ENCODE measurements at regions not wholly inside any gene's neighbourhood (a gene's known extent, or its start where the extent isn't known, plus 50 kb on each side); places are given as distances from the start of the nearest gene placed in this dataset.
"Not testable (repeated sequence)": the region's sequence is repeated elsewhere in the genome, so short reads cannot be mapped to it uniquely, and the experiment has no call there.

GRCh38 chr1:199448646-199449045 is 578.9 kb upstream of the NR5A2 start:
- no peak for DNase-seq (ENCODE audit: low read depth in 2 of 2)

- no peak for DNase-seq (ENCODE audit: low read depth in 2 of 2)
These were observed 578.3 kb upstream of the NR5A2 start for GRCh38 chr1:199449221-199449620.

- DNase-seq (ENCODE audit: low read depth in 2 of 2): no peak
These were observed 577.8 kb upstream of the NR5A2 start for GRCh38 chr1:199449681-199450080.

GRCh38 chr1:199452627-199453026 is 574.9 kb upstream of the NR5A2 start:
- no peak for DNase-seq (ENCODE audit: low read depth in 2 of 2)

GRCh38 chr1:199453723-199454122 is 573.8 kb upstream of the NR5A2 start:
- no peak for DNase-seq (ENCODE audit: low read depth in 2 of 2)

GRCh38 chr1:199460933-199461332 is 566.6 kb upstream of the NR5A2 start:
- no peak for DNase-seq (ENCODE audit: low read depth in 2 of 2)

GRCh38 chr1:199463521-199464127 is 563.9 kb upstream of the NR5A2 start:
- no peak for DNase-seq (ENCODE audit: low read depth in 2 of 2)

- no peak for DNase-seq (ENCODE audit: low read depth in 2 of 2)
These were observed 560.5 kb upstream of the NR5A2 start for GRCh38 chr1:199466961-199467360.

- DNase-seq (ENCODE audit: low read depth in 2 of 2): no peak
These were observed 555.5 kb upstream of the NR5A2 start for GRCh38 chr1:199472018-199472417.

GRCh38 chr1:199472978-199473377 is 554.5 kb upstream of the NR5A2 start:
- DNase-seq (ENCODE audit: low read depth in 2 of 2): no peak

GRCh38 chr1:199474738-199475137 is 552.8 kb upstream of the NR5A2 start:
- DNase-seq (ENCODE audit: low read depth in 2 of 2): no peak

GRCh38 chr1:199482426-199482825 is 545.1 kb upstream of the NR5A2 start:
- DNase-seq (ENCODE audit: low read depth in 2 of 2): no peak

- DNase-seq (ENCODE audit: low read depth in 2 of 2): no peak
These were observed 537.9 kb upstream of the NR5A2 start for GRCh38 chr1:199489594-199489993.

- DNase-seq (ENCODE audit: low read depth in 2 of 2): no peak
These were observed 536.6 kb upstream of the NR5A2 start for GRCh38 chr1:199490769-199491527.

- DNase-seq (ENCODE audit: low read depth in 2 of 2): no peak
These were observed 532.1 kb upstream of the NR5A2 start for GRCh38 chr1:199495432-199495831.

- DNase-seq (ENCODE audit: low read depth in 2 of 2): not testable (repeated sequence)
These were observed 528.7 kb upstream of the NR5A2 start for GRCh38 chr1:199498802-199499201.

GRCh38 chr1:199508072-199508471 is 519.4 kb upstream of the NR5A2 start:
- DNase-seq (ENCODE audit: low read depth in 2 of 2): no peak

- no peak for DNase-seq (ENCODE audit: low read depth in 2 of 2)
These were observed 518.9 kb upstream of the NR5A2 start for GRCh38 chr1:199508653-199509052.

- no peak for DNase-seq (ENCODE audit: low read depth in 2 of 2)
These were observed 518.1 kb upstream of the NR5A2 start for GRCh38 chr1:199509456-199509855.

- DNase-seq (ENCODE audit: low read depth in 2 of 2): no peak
These were observed 517.2 kb upstream of the NR5A2 start for GRCh38 chr1:199510314-199510713.

GRCh38 chr1:199512037-199512710 is 515.3 kb upstream of the NR5A2 start:
- DNase-seq (ENCODE audit: low read depth in 2 of 2): no peak

- no peak for DNase-seq (ENCODE audit: low read depth in 2 of 2)
These were observed 512.2 kb upstream of the NR5A2 start for GRCh38 chr1:199515261-199515660.

- DNase-seq (ENCODE audit: low read depth in 2 of 2): no peak
These were observed 505.2 kb upstream of the NR5A2 start for GRCh38 chr1:199522338-199522737.
